NCI-H128 (cell line): ENCODE measurements at regions not wholly inside any gene's neighbourhood (a gene's known extent, or its start where the extent isn't known, plus 50 kb on each side); places are given as distances from the start of the nearest gene placed in this dataset.
"Not testable (repeated sequence)": the region's sequence is repeated elsewhere in the genome, so short reads cannot be mapped to it uniquely, and the experiment has no call there.

Experiments used
- DNase-seq: peaks from one replicate; lab custom pipeline; 2025; ENCODE audit not compliant: unreplicated experiment; lab: John Stamatoyannopoulos, UW

DNA sequence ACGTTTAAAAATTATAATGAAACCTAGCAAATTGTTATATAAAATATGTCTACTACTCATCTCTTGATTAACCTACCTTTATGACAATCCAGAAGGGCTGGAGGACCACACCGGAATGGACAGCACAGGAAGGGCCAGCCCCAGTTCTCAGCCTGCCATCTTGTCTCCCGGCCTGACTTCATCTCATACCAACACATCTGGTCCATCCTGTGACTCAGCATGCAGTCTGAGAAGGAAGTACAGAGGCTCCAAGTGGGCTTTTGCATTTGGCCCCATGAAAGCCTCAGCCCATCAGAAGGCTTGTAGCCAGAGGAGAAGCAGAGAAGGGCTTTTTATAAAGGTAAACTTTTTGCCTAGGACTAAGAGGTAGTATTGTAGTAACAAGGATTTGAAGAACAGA, 436.6 kb downstream of the MRPL39 start:
- no peak for DNase-seq

DNA sequence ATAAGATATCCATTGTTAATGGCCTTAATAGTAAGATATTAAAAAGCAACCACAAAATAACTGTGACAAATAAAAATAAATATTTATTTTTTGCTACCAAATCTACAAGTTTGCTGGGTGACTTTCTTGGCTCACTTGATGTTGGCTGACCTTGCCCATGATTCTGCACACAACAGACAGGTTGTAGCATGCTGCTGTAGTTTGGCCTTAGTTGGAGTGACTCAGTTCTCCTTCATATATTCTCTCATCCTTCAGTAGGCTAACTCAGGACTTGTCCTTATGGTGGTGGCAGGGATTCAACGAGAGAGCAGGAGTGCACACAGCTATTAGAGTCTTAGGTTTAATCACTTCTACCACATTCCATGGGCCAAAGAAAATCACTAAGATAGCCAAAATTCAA, 437.9 kb downstream of the MRPL39 start:
- no peak for DNase-seq

DNA sequence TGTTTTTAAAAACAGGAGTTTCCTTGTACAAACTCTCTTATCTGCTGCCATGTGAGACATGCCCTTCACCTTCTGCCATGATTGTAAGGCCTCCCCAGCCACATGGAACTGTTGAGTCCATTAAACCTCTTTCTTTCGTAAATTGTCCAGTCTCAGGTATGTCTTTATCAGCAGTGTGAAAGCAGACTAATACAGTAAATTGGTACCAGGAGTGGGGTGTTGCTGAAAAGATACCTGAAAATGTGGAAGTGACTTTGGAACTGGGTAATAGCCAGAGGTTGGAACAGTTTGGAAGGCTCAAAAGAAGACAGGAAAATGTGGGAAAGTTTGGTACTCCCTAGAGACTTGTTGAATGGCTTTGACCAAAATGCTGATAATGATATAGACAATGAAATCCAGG, 440.4 kb downstream of the MRPL39 start:
- DNase-seq, result not testable (repeated sequence)

DNA sequence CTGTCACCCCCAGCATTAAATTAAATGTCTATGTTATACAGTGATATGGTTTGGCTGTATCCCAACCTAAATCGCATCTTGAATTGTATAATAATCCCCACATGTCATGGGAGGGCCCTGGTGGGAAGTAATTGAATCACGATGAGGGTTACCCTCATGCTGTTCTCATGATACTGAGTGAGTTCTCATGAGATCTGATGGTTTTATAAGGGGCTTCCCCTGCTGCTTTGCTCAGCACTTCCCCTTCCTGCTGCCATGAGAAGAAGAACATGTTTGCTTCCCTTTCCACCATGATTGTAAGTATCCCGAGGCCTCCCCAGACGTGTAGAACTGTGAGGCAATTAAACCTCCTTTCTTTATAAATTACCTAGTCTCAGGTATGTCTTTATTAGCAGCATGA, 445.7 kb downstream of the MRPL39 start:
- no peak for DNase-seq

DNA sequence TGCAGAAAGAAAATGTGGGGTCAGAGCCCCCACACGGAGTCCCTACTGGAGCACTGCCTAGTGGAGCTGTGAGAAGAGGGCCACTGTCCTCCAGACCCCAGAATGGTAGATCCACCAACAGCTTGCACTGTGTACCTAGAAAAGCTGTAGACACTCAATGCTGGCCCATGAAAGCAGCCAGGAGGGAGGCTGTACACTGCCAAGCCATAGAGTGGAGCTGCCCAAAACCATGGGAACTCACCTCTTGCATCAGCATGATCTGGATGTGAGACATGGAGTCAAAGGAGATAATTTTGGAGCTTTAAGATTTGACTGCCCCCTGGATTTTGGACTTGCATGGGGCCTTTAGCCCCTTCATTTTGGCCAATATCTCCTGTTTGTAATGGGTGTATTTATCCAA, 452.3 kb downstream of the MRPL39 start:
- not testable (repeated sequence) for DNase-seq

DNA sequence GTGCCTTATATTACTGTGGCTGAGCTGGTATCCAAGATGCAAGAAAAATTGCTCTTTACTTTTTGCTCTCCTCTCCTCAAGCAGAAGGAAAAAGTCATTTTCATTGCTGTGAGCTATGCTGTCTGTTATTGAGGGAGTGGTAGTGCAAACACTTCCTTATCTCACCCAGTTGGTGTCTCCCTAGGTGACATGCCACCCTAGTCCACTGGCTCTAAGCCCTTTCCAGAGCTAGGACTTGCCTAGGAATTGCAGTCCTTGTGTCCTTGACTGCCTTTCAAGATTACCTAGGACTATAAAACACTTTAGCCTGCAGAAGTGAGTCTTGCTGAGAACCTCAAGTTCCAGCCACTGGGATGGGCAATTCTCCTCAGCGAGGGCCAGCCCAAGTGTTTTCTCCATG, 458.3 kb downstream of the MRPL39 start:
- no peak for DNase-seq

DNA sequence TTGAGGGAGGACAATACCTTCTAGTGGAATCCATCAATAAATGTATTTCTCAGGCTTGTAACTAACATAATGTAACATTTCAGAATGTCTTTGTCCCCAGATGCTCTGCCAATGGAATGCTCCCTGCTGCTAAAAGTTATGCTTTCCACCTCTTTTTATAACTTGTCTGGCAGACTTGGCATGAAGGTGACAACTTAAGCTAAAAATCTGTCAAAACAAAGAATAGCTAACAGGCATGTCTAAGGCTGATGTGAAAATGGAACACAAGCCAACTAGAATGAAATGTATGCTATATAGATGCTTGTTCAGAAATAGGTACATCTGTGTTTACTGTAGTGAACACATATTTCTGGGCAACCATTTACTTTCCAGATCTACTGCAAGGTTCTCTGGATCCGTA, 467.9 kb downstream of the MRPL39 start:
- DNase-seq, result no peak

DNA sequence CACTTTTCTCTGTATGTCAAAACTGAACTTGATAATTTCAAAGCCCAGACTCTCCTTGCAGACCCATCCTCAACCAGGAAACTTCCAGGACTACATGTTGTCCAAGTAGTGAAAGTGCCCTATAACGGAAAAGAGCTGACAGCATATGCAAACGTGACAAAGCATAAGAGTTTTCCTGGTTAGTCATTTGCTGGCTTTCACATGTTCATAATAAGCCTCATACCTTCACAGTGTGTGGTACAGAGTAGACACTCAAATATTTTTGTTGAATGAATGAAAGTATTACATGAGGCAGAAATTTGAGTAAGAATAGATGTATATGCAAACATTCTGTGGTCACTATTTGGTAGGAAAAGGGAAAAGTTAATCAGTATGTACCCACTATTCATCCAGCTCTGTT, 473.3 kb downstream of the MRPL39 start:
- DNase-seq, result no peak

DNA sequence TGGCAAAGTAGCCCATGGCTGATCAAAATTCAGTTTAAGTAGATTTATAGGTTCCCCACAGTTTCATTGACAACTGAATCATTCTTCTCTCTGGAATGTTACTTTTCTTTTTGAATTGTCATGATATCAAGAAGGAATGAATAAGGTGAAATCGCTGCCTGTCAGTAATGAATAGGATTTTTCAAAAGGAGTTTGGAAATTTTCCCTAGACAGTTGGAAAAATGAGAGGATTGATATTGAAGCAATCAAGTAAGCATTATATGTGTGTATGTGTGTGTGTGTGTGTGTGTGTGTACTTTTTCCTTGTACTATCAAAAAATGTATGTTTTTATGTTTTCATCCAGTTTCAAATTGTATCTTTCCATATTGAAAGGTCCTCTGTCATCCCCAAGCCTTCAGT, 479.5 kb downstream of the MRPL39 start:
- DNase-seq, result no peak

DNA sequence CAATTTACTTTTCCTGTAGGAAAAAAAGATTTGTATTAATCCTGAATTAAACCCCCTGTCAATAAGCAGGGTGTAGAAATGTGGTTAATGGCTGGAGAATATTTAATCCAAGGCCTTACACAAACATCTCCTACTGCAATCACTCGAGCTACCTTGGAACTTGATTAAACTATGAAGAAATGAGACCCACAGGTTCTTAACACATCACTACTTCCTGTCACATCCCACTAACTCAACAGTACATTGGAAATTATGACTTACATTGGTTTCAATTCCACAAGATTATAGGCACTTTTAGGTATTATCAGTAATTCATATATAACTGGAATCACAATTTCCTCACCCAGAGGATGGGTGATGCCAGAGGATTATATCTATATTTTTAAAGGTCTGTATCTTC, 480.3 kb downstream of the MRPL39 start:
- DNase-seq, result no peak

DNA sequence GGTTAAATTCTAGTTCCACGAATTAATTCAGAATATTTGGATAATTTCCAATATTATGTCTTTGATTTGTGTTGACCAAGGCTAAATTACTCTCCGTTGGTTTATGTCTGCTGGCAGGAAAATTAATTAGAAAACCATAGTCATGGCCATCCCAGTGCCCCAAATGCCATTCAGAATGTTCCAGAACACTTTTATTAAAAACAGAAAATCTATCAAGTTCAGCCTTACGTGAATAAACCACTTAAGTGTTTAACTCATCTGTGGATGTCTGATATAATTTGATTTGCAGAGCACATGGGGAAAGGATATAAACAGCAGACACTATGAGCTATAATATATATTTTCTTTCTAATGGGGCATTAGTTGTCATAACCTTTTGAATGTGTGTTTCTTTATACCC, 480.7 kb downstream of the MRPL39 start:
- no peak for DNase-seq

DNA sequence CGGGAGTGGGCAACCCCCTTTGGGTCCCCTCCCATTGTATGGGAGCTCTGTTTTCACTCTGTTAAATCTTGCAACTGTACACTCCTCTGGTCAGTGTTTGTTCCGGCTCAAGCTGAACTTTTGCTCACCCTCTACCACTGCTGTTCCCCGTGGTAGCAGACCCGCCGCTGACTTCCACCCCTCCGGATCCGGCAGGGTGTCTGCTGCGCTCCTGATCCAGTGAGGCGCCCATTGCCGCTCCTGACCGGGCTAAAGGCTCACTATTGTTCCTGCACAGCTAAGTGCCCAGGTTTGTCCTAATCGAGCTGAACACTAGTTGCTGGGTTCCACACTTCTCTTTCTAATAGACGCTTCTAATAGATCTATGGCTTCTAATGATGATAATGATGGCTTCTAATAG, 488.6 kb downstream of the MRPL39 start:
- DNase-seq, result no peak

DNA sequence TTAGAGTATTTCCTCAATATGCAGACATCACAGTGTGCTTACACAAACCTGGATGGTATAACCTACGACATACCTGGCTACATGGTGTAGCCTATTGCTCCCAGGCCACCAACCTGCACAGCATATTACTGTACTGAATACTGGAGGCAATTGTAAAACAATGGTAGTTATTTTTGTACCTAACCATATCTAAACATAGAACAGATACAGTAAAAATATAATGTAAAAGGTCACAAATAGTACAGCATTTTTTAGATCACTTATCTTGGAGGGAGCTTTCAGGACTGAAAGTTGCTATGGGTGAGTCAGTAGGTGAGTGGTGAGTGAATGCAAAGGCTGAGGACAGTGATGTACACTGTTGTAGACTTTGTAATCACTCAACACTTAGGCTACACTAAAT, 492.3 kb downstream of the MRPL39 start:
- no peak for DNase-seq

DNA sequence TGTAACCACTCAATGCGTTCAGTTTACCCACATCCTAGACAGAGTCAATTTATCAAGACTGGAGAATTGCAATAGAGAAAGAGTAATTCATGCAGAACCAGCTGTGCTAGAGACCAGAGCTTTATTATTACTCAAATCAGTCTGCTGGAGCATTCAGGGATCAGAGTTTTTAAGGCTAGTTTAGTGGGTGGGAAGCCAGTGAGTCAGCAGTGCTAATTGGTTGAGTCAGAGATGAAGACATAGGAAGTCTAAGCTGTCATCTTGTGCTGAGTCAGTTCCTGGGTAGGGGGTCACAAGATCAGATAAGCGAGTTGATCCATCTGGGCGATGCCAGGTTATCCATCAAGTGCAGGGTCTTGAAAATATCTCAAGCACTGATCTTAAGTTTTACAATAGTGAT, 499.6 kb downstream of the MRPL39 start:
- no peak for DNase-seq

DNA sequence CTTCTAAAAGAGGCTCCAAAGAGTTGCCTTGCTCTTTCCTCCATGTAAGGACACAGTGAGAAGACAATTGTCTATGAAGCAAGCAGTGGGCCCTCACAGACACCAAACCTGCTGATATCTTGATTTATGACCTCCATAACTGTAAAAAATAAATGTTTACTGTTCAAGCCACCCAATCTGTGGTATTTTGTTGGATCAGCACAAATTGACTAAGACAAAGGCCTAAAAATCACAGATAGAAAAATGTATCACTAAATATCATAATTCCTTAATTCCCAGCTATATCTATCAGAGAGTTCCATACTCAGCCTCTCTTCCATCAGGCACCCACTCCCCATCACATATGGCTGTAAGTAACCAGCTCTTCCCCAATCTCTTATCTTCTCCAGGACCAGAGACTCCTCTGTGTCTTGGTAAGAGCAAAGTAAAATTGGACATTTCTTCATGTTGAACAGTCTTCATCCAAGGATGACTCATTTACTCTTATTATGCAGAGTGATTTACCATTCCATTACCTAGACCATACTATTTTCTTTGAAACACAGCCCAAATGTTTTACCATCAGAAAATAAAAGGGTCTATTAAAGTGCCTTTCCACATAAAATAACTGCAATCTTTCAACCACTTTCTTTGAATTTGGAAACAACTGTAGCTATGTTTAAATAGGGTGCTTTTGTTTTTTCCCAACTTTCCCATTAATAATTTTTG, 503.6 kb downstream of the MRPL39 start:
- no peak for DNase-seq

DNA sequence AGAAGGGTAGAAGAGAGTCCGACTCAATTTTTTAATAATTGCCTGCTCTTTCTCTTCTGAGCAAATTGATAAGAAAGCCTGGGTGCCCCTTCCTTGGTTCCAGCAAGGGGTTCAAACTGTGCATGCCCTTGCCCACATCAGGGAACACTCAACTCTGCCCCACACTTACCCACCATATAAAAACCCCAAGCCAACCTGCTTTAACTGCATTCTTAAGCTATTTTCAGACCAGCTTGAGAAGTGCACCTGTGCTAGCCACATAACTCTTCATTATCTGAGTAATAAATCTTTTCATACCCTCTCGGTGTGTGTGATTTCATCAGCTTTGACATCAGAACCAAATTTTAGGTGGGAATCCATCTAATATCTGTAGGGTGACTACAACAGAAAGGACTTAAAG, 509.6 kb downstream of the MRPL39 start:
- no peak for DNase-seq

DNA sequence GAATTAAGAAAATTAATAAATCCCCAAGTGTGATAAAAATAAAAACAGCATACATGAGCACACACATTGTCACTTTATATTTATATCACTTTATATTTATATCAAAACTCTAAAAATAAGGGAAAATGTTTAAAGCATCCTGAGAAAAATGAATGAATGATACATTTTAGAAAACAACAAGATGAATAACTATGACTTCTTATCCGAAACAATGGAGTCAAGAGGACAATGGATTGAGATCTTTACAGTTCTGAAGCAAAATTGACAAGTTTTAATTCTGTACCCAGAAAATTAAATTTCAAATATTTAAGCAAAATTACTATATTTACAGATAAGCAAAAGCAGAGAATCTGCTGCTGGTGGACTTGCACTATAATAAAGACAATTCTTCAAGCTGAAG, 512.6 kb downstream of the MRPL39 start:
- no peak for DNase-seq

DNA sequence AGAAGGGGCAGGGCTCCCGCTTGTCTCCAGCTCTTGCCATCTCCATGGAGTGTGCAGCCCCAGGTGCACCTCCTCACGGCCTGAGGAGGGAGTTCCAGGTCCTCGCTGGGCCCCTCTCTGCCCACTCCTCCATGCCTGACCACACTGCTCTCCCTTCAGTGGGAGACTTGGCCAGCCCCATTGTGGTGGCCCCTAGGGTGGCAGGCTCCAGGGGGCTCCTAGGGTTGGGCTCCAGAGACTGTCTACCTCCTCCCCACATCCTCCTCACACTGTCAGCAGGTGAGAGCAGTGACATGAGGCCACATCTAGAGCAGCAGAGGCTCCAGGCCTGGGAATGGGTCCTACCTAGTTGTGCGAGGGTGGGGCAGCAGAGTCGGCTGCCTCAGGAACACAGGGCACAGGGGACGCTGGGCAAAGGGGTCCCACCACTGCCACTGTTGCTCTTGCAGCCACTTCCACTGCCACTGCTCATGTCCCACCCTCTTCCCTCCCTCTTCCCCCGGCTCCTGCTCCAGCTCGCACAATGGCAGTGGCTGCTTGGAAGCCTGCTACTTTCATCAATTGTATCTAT, 514.8 kb downstream of the MRPL39 start:
- no peak for DNase-seq

DNA sequence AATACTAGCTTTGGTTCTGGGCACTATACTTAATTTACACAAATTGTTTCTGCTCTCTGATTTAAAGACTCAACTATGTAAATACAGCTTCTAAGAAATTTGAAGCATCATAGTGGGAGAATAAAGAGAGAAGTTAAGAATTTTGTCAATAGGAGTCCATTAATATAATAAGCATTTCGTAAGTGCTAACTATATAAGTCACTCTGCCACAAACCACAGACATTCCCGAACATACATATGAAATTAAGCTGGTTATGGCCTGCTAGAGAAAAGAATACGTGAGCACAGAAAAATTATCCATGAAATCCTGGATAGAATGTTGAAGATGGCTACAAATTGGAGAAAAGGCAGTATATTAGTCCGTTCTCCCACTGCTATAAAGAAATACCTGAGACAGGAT, 526.2 kb downstream of the MRPL39 start:
- DNase-seq, result no peak

DNA sequence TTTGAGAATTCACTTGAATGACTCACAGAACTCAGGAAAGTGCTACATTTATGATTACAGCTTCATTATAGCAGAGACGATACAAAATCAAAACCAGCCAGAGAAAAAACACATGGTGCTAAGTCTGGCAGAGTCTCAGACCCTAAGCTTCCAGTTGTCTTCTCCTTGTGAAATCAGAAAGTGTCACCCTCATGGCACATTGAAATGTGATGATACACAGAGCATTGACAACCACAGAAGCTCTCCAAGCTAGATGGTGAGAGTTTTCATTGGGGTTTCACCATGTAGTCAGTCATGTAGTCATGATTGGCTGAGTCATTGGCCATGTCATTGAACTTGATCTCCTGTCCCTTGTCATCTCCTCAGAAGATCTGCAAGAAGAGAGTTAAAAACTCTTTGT, 526.6 kb downstream of the MRPL39 start:
- no peak for DNase-seq

DNA sequence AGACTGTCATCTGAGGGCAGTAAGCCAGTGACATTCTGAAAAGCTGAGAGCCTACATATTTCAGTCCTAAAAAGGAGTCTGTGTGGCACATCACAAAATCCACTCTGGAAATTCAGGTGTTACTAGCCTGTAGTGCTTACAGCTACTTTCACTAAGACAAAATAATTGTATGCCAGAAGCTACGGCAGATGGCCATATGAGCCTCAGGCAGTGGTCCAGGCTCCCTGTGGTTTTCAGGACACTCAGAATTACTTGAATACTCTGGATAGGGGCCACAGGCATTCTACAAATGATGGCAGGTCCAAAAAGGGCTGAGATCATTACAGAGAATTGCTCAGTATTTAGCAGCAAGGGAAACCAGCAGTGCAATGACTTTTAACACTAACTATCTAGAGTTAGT, 527.1 kb downstream of the MRPL39 start:
- no peak for DNase-seq

DNA sequence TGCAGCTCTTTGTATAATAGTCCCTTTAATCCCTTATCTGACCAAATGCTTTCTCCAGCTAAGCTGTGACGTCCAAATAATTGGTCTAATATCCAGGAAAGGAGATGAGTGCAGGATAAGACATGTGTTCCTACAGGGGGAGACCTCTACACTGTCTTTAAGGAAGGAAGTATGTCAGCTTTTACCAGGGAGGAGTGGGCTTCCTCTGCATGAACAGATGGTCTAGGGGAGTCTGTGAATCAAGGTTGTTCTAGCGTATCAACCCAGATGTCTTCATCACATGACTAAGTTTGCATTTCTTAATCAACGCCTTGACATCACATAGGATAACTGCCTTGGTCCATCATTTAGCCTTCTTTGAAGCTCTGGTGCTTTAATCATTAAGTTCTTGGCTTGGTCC, 528.2 kb downstream of the MRPL39 start:
- DNase-seq, result no peak

DNA sequence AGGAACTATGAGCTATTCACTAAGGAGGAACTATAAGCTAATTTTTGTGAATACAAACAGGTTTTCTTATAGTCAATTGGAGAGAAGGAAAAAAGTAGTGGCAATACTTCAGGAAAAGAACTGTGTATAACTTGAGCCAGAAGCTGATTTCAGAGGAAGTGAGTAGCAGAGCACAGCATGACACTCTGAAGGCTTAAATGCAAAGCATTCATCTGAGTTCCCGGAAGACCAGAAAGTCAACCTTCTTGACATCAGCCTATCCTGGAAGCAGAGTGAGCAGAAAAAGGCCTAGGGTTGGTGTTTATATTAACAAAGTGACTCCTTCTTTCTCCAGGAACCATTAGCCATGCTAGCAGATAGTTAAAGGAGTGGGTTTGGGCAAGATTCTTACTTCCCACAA, 545.2 kb downstream of the MRPL39 start:
- no peak for DNase-seq
